Stomach (tissue), 8 donors: ENCODE measurements at regions not wholly inside any gene's neighbourhood (a gene's known extent, or its start where the extent isn't known, plus 50 kb on each side); places are given as distances from the start of the nearest gene placed in this dataset.
A peak's percentile ranks its signal among the peaks of the same experiment; 100 is the strongest.

Experiments
- DNase-seq, 2 donors: peaks; one replicate each; pipeline versions ENCODE4 v3.0.0 to v3.0.0-alpha.2; 2013 to 2019
- H3K27ac ChIP-seq, 5 donors: fragments of 200-600 bp in 4 of 5; sonication (generic) in 4 of 5; one replicate each; pipeline ENCODE4 v1.5.1; 2013 to 2019; ENCODE audit warnings: mild to moderate bottlenecking in 1 of 5, moderate library complexity in 1 of 5
- H3K27me3 ChIP-seq, 3 donors: fragments of 200-600 bp; sonication (generic); one replicate each; pipeline ENCODE4 v1.5.1; 2017 to 2019; ENCODE audit warnings: mixed run types in 1 of 3
- H3K36me3 ChIP-seq, 4 donors: fragments of 200-600 bp; sonication (generic); 1 replicate in 3 of 4; 2 replicates in 1 of 4; pipeline ENCODE4 v1.5.1; 2016 to 2019
- H3K4me1 ChIP-seq, 4 donors: fragments of 200-600 bp; sonication (generic); one replicate each; pipeline ENCODE4 v1.5.1; 2016 to 2019
- H3K4me3 ChIP-seq, 4 donors: fragments of 200-600 bp; sonication (generic) in 3 of 4; one replicate each; pipeline ENCODE4 v1.5.1; 2016 to 2019; ENCODE audit warnings: mild to moderate bottlenecking in 1 of 4
- H3K9me3 ChIP-seq, 4 donors: fragments of 200-600 bp; sonication (generic); one replicate each; pipeline ENCODE4 v1.5.1; 2016 to 2019
- CTCF ChIP-seq, 7 experiments: fragments of 450-650 bp in 4 of 7; fragments of 200-600 bp in 3 of 7; sonication (generic) in 3 of 7; IDR thresholded peaks; one replicate each; pipeline ENCODE4 v1.5.1; 2016 to 2019; ENCODE audit warnings: antibody characterized with exemption in 7 of 7, control low read depth in 2 of 7, mild to moderate bottlenecking in 1 of 7
- EP300 ChIP-seq: sonication (generic); formaldehyde crosslinking; IDR thresholded peaks from one replicate; pipeline ENCODE4 v1.6.1; 2017; ENCODE audit warnings: antibody characterized with exemption
- POLR2A ChIP-seq, 4 donors: fragments of 450-650 bp; IDR thresholded peaks; one replicate each; pipeline ENCODE4 v1.6.1; 2016; ENCODE audit warnings: antibody characterized with exemption in 4 of 4, control low read depth in 2 of 4, mild to moderate bottlenecking in 1 of 4, moderate library complexity in 1 of 4
- POLR2AphosphoS5 ChIP-seq, 3 donors: sonication (generic); formaldehyde crosslinking; IDR thresholded peaks; one replicate each; pipeline ENCODE4 v1.6.1; 2016; ENCODE audit warnings: antibody characterized with exemption in 3 of 3
- WGBS, 5 donors: extraction: QIAGEN DNeasy Blood & Tissue Kit in 3 of 5; methylation state at CpG; one replicate each; pipeline versions ENCODE4 v1.1.5 to v1.1.7; 2013 to 2018; 5-methylcytosine and 5-hydroxymethylcytosine counted together
- intact Hi-C: fragments of 100-400 bp; cut with DNase I; formaldehyde crosslinking; loops from one replicate; pipeline ENCODE4 v1.15.1; 2023; ENCODE audit warnings: low total_unique reads
- donor health status: healthy with polysubstance abuse.
- donor health status: Bipolar disorder and iron deficiency.
- donor health status: healthy.

DNA sequence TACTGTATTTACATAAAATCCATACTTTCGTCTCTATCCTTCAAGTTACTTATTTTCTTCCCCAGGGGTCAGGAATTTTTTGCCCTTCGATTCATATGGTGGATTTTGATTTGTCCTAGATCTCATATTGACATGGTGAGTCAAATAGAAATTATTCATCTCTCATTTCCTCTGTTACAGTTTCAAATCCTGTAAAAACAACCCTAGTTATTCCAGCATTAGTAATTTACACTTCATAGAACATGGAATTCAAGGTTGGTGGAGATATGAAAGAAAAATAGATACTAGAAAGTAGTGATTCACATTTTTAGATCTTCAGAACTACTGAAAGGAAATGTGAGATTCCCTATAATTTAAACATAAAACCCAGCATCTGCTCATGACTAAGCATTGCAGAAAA, 1331.0 kb upstream of the CDH9 start:
- H3K36me3 ChIP-seq = no peaks in the 10 kb centered on the region
- 63 to 70% (median 68%) methylated on average over 2 of the region's 2 CpGs for WGBS, 5 donors
- no peak for DNase-seq
- H3K27ac ChIP-seq = no peak overlapping the region
- TF ChIP-seq CTCF (IDR thresholded peaks at IDR 0.05) = no peak
- no peak for TF ChIP-seq POLR2AphosphoS5 (IDR thresholded peaks at IDR 0.05)
- no peak for TF ChIP-seq EP300
- no peak for TF ChIP-seq POLR2A (IDR thresholded peaks at IDR 0.05)
- no peaks in the 10 kb centered on the region for H3K4me1 ChIP-seq
- no peak overlapping the region for H3K4me3 ChIP-seq
- no peaks in the 10 kb centered on the region for H3K27me3 ChIP-seq
- peaks cover 0 to under 1% (median 0%) of the 10 kb centered on the region in 4 donors for H3K9me3 ChIP-seq
- intact Hi-C loops = no loop called here

- H3K9me3 ChIP-seq = peaks cover 0 to 7% (median 5%) of the 10 kb centered on the region in 4 donors
- 32 to 67% (median 55%) methylated on average over 2 of the region's 2 CpGs for WGBS, 5 donors
- no peaks in the 10 kb centered on the region for H3K36me3 ChIP-seq
- H3K27me3 ChIP-seq = no peaks in the 10 kb centered on the region
- TF ChIP-seq POLR2A (IDR thresholded peaks at IDR 0.05) (no peak), EP300 (no peak), POLR2AphosphoS5 (IDR thresholded peaks at IDR 0.05) (no peak), CTCF (IDR thresholded peaks at IDR 0.05) (no peak)
- DNase-seq = no peak
- H3K4me3 ChIP-seq = no peak overlapping the region
- intact Hi-C loops = no loop called here
- no peaks in the 10 kb centered on the region for H3K4me1 ChIP-seq
- no peak overlapping the region for H3K27ac ChIP-seq
Measured at GRCh38 chr5:28355831-28356230, 1317.4 kb upstream of the CDH9 start.

GRCh38 chr5:28346696-28347095, 1308.3 kb upstream of the CDH9 start:
- H3K9me3 ChIP-seq = peaks cover 0 to 20% (median 5%) of the 10 kb centered on the region in 4 donors
- DNase-seq = no peak
- TF ChIP-seq CTCF (IDR thresholded peaks at IDR 0.05) (no peak), POLR2A (IDR thresholded peaks at IDR 0.05) (no peak), EP300 (no peak), POLR2AphosphoS5 (IDR thresholded peaks at IDR 0.05) (no peak)
- H3K4me1 ChIP-seq = no peaks in the 10 kb centered on the region
- intact Hi-C loops = no loop called here
- WGBS, 5 donors = 89 to 96% (median 94%) methylated on average over 5 of the region's 5 CpGs
- H3K27ac ChIP-seq = no peak overlapping the region
- H3K4me3 ChIP-seq = no peak overlapping the region
- H3K36me3 ChIP-seq = no peaks in the 10 kb centered on the region
- no peaks in the 10 kb centered on the region for H3K27me3 ChIP-seq

DNA sequence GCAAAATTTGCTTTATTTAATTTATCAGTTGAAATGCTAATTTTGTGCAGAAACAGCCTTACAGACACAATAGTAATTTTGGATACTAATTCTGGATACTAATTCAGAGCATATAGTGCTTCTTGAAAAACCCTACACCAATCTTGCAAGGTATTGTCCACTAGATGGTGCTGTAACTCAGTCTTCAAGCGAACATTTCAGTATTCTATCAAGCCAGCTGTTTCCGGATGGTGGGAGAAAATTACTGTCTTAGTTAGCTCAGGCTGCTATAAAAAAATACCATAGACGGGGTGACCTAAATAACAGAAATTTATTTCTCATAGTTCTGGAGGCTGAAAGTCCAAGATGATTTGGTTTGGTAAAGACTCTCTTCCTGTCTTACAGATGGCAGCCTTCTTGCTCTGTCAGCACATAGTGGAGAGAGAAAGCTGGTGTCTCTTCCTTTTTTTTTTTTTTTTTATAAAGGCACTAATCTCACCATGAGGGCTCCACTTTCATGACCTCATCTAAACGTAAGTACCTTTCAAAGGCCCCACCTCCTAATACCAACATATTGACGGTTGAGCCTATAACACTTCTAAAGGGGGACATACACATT, 1306.5 kb upstream of the CDH9 start:
- no peaks in the 10 kb centered on the region for H3K4me1 ChIP-seq
- H3K27me3 ChIP-seq = no peaks in the 10 kb centered on the region
- DNase-seq = peak in 1 of 2 donors; percentile 26
- H3K4me3 ChIP-seq = no peak overlapping the region
- no peaks in the 10 kb centered on the region for H3K36me3 ChIP-seq
- no peak overlapping the region for H3K27ac ChIP-seq
- H3K9me3 ChIP-seq = peaks cover 0 to 12% (median 0%) of the 10 kb centered on the region in 4 donors
- 31 to 43% (median 33%) methylated on average over 5 of the region's 5 CpGs for WGBS, 5 donors
- intact Hi-C loops = no loop called here
- no peak for TF ChIP-seq CTCF (IDR thresholded peaks at IDR 0.05)
- TF ChIP-seq POLR2A (IDR thresholded peaks at IDR 0.05) = no peak
- no peak for TF ChIP-seq EP300
- no peak for TF ChIP-seq POLR2AphosphoS5 (IDR thresholded peaks at IDR 0.05)
